Endothelial cell of umbilical vein (primary cell): ENCODE measurements at regions not wholly inside any gene's neighbourhood (a gene's known extent, or its start where the extent isn't known, plus 50 kb on each side); places are given as distances from the start of the nearest gene placed in this dataset.

Experiments used
- BruUV-seq: library from RNA; stranded (reverse); fragments of 400-500 nt; replicated peaks from 2 replicates; lab custom pipeline; 2021; lab: Mats Ljungman, UMichigan
- CTCF ChIA-PET: fragments of 300-600, 350-600 bp; sonication (Branson Sonifier 250); formaldehyde crosslinking; loops from one replicate; lab custom pipeline; 2021; ENCODE audit warnings: antibody characterized with exemption, inconsistent platforms; lab: Charles Lee
- POLR2A ChIA-PET: fragments of 300-600, 350-600 bp; sonication (Branson Sonifier 250); formaldehyde crosslinking; loops from one replicate; lab custom pipeline; 2021; ENCODE audit warnings: antibody characterized with exemption, inconsistent platforms; lab: Charles Lee
- DNase-seq: peaks from one replicate; pipeline ENCODE4 v3.0.0-alpha.2; 2011; ENCODE audit warnings: low read depth, low spot score
- FAIRE-seq: peaks from 2 replicates; lab custom pipeline; 2011; peaks lifted over from hg19 to GRCh38; lab: Jason Lieb, UNC
- H2AFZ ChIP-seq: 2 replicates; pipeline ENCODE4 v1.6.0; 2012; ENCODE audit warnings: low read depth, low read length, control low read depth, inconsistent platforms
- H3K27ac ChIP-seq: 2 replicates; pipeline ENCODE4 v1.5.1; 2011; ENCODE audit warnings: low read depth, mild to moderate bottlenecking, control low read depth, low read length, moderate library complexity; ENCODE audit not compliant: insufficient read depth
- H3K27me3 ChIP-seq, 2 experiments: 2 replicates each; pipeline versions ENCODE4 v1.6.0 to v1.6.1; 2011; ENCODE audit warnings: low read length in 2 of 2, mixed read lengths in 1 of 2; ENCODE audit not compliant: control insufficient read depth in 2 of 2, insufficient read depth in 2 of 2
- H3K36me3 ChIP-seq, 2 experiments: 2 replicates in 1 of 2; 3 replicates in 1 of 2; pipeline ENCODE4 v1.5.1; 2011; ENCODE audit warnings: low read length in 2 of 2, mild to moderate bottlenecking in 1 of 2, moderate library complexity in 1 of 2; ENCODE audit not compliant: control insufficient read depth in 2 of 2, insufficient read depth in 2 of 2; ENCODE audit errors: extremely low read depth in 1 of 2
- H3K4me1 ChIP-seq: 3 replicates; pipeline ENCODE4 v1.5.1; 2011; ENCODE audit warnings: mild to moderate bottlenecking, low read length; ENCODE audit not compliant: control insufficient read depth, insufficient read depth; ENCODE audit errors: extremely low read depth
- H3K4me2 ChIP-seq: 2 replicates; pipeline ENCODE4 v1.6.1; 2011; ENCODE audit warnings: low read length, control low read depth, mixed read lengths; ENCODE audit not compliant: insufficient read depth
- H3K4me3 ChIP-seq, 3 experiments: fragments of 200-600 bp in 1 of 3; sonication (generic), shearing (Covaris generic) in 1 of 3; replicated peaks in 1 of 3; 2 replicates each; pipeline ENCODE4 v1.5.1; 2011 to 2016; ENCODE audit warnings: control low read depth in 3 of 3, low read length in 3 of 3, mild to moderate bottlenecking in 2 of 3, inconsistent platforms in 1 of 3, low read depth in 1 of 3, moderate library complexity in 1 of 3; ENCODE audit not compliant: insufficient read depth in 1 of 3
- H3K79me2 ChIP-seq: 2 replicates; pipeline ENCODE4 v1.6.0; 2012; ENCODE audit warnings: low read length, inconsistent platforms; ENCODE audit not compliant: control insufficient read depth, insufficient read depth
- H3K9ac ChIP-seq: replicated peaks from 2 replicates; pipeline ENCODE3; 2011; ENCODE audit warnings: low read length, control low read depth; ENCODE audit not compliant: insufficient read depth; ENCODE audit errors: extremely low read depth
- H3K9me1 ChIP-seq: replicated peaks from 3 replicates; pipeline ENCODE4 v1.6.0; 2011; ENCODE audit warnings: mild to moderate bottlenecking, low read length; ENCODE audit not compliant: control insufficient read depth, insufficient read depth; ENCODE audit errors: extremely low read depth
- H3K9me3 ChIP-seq: replicated peaks from 2 replicates; pipeline ENCODE4 v1.5.1; 2012; ENCODE audit warnings: low read length, inconsistent platforms; ENCODE audit not compliant: control insufficient read depth, insufficient read depth
- H4K20me1 ChIP-seq: replicated peaks from 2 replicates; pipeline ENCODE3; 2011; ENCODE audit warnings: mild to moderate bottlenecking, low read length; ENCODE audit not compliant: control insufficient read depth, insufficient read depth; ENCODE audit errors: extremely low read depth
- CTCF ChIP-seq, 2 donors: IDR thresholded peaks; 1 replicate in 1 of 2; 2 replicates in 1 of 2; pipeline ENCODE4 v1.5.1; 2011; ENCODE audit warnings: low read length in 2 of 2, mild to moderate bottlenecking in 2 of 2, moderate library complexity in 2 of 2, control low read depth in 1 of 2, inconsistent platforms in 1 of 2, low read depth in 1 of 2; ENCODE audit not compliant: insufficient read depth in 1 of 2; ENCODE audit errors: extremely low read depth in 1 of 2
- EZH2 ChIP-seq: IDR thresholded peaks from 2 replicates; pipeline ENCODE4 v1.6.1; 2012; ENCODE audit warnings: borderline replicate concordance, low read depth, mild to moderate bottlenecking, moderate library complexity, low read length, inconsistent platforms; ENCODE audit not compliant: severe bottlenecking
- FOS ChIP-seq: IDR thresholded peaks from 2 replicates; pipeline ENCODE4 v1.6.1; 2011; ENCODE audit warnings: mild to moderate bottlenecking, low read length, moderate library complexity, borderline replicate concordance; ENCODE audit not compliant: insufficient read depth
- GATA2 ChIP-seq: IDR thresholded peaks from 2 replicates; pipeline ENCODE4 v1.7.0; 2011; ENCODE audit warnings: low read depth, mild to moderate bottlenecking, moderate library complexity, mixed read lengths, low read length; ENCODE audit not compliant: insufficient read length, insufficient read depth
- JUN ChIP-seq: IDR thresholded peaks from 2 replicates; pipeline ENCODE4 v1.6.1; 2011; ENCODE audit warnings: borderline replicate concordance, low read depth; ENCODE audit not compliant: insufficient read length, insufficient read depth
- MAX ChIP-seq: IDR thresholded peaks from 2 replicates; pipeline ENCODE4 v1.6.1; 2011; ENCODE audit not compliant: insufficient read depth, insufficient read length
- MYC ChIP-seq: IDR thresholded peaks from one replicate; pipeline ENCODE4 v1.6.1; 2011; ENCODE audit warnings: mild to moderate bottlenecking, low read depth, low read length
- POLR2A ChIP-seq: IDR thresholded peaks from 2 replicates; pipeline ENCODE4 v1.6.1; 2012; ENCODE audit warnings: low read depth, mild to moderate bottlenecking, control low read depth, low read length
- dilution Hi-C: fragments of 300-500 bp; cut with MboI; formaldehyde crosslinking; loops from one replicate; pipeline ENCODE4 v1.15.0; 2019; ENCODE audit warnings: low sequenced_read_pairs; ENCODE audit not compliant: extremely low pct_ligation_motif_present
- intact Hi-C: fragments of 100-400 bp; cut with micrococcal nuclease; formaldehyde crosslinking; loops from one replicate; pipeline ENCODE4 v1.10.0; 2022

GRCh38 chr6:11410539-11411307 lies 126.8 kb upstream of the TMEM170B start:
- TSS peak; percentile 42 for BruUV-seq
- intact Hi-C loops = loop anchor here (1.0 to 5.0 kb wide), 7 partner anchors 8 to 178 kb away; partner anchors contain the start of gene NEDD9
- Histone ChIP-seq H3K4me2 (no peak overlapping the region), H2AFZ (no peak overlapping the region), H3K36me3 (no peaks in the 10 kb centered on the region), H3K4me1 (peaks cover 30% of the 10 kb centered on the region), H3K4me3 (no peak overlapping the region), H3K27me3 (no peaks in the 10 kb centered on the region), H3K27ac (peak overlapping the region; percentile 51), H3K79me2 (no peaks in the 10 kb centered on the region), H3K9me3 (no peaks in the 10 kb centered on the region), H3K9me1 (no peaks in the 10 kb centered on the region), H3K9ac (no peak overlapping the region), H4K20me1 (no peaks in the 10 kb centered on the region)
- no peak for TF ChIP-seq EZH2
- peak; percentile 33 for TF ChIP-seq GATA2
- TF ChIP-seq JUN = peak; percentile 27
- no peak for TF ChIP-seq POLR2A
- TF ChIP-seq MAX = no peak
- TF ChIP-seq FOS = no peak
- TF ChIP-seq MYC = no peak
- no peak for TF ChIP-seq CTCF (IDR thresholded peaks at IDR 0.05; ENCODE audit: extremely low read depth in 1 of 2, insufficient read depth in 1 of 2, low read depth in 1 of 2, low read length in 2 of 2)
- ChIA-PET POLR2A (no interaction called here), CTCF (interaction anchor here (0.6 to 1.2 kb wide), 6 partner anchors 12 to 239 kb away, joined by 3 to 4 read pairs (median 3); no protein-coding TSS in a partner anchor)
- DNase-seq (peak; percentile 77), FAIRE-seq (peak; percentile 77)
- dilution Hi-C loops = no loop called here
